Astrocyte (in vitro differentiated cells and primary cell): ENCODE measurements at regions not wholly inside any gene's neighbourhood (a gene's known extent, or its start where the extent isn't known, plus 50 kb on each side); places are given as distances from the start of the nearest gene placed in this dataset.

Experiments used
- DNase-seq: peaks from one replicate; pipeline ENCODE4 v3.0.0-alpha.2; 2010; ENCODE audit warnings: low read depth
- FAIRE-seq: peaks from 2 replicates; lab custom pipeline; 2011; peaks lifted over from hg19 to GRCh38; lab: Jason Lieb, UNC
- H2AFZ ChIP-seq: 2 replicates; pipeline ENCODE4 v1.6.0; 2012; ENCODE audit warnings: low read depth, low read length, inconsistent platforms
- H3K27ac ChIP-seq: 2 replicates; pipeline ENCODE4 v1.5.1; 2011; ENCODE audit warnings: low read depth, low read length, inconsistent platforms
- H3K27me3 ChIP-seq: 2 replicates; pipeline ENCODE4 v1.6.0; 2011; ENCODE audit warnings: low read length, inconsistent platforms; ENCODE audit not compliant: insufficient read depth
- H3K36me3 ChIP-seq: 2 replicates; pipeline ENCODE4 v1.5.1; 2011; ENCODE audit warnings: low read length, inconsistent platforms; ENCODE audit not compliant: insufficient read depth
- H3K4me1 ChIP-seq: 2 replicates; pipeline ENCODE4 v1.5.1; 2011; ENCODE audit warnings: low read length, inconsistent platforms; ENCODE audit not compliant: insufficient read depth
- H3K4me2 ChIP-seq: 2 replicates; pipeline ENCODE4 v1.6.0; 2012; ENCODE audit warnings: low read length, inconsistent platforms
- H3K4me3 ChIP-seq: 2 replicates; pipeline ENCODE4 v1.5.1; 2011; ENCODE audit warnings: low read depth, mild to moderate bottlenecking, low read length, inconsistent platforms; ENCODE audit not compliant: insufficient read depth
- H3K79me2 ChIP-seq: 2 replicates; pipeline ENCODE4 v1.6.0; 2012; ENCODE audit warnings: mild to moderate bottlenecking, low read length, inconsistent platforms; ENCODE audit not compliant: insufficient read depth
- H3K9ac ChIP-seq: 2 replicates; pipeline ENCODE4 v1.6.0; 2012; ENCODE audit warnings: mild to moderate bottlenecking, low read length, inconsistent platforms
- H3K9me3 ChIP-seq: 2 replicates; pipeline ENCODE4 v1.5.1; 2012; ENCODE audit warnings: low read depth, mild to moderate bottlenecking, low read length, inconsistent platforms; ENCODE audit not compliant: insufficient read depth
- H4K20me1 ChIP-seq: 2 replicates; pipeline ENCODE4 v1.6.0; 2012; ENCODE audit warnings: low read length, inconsistent platforms; ENCODE audit not compliant: insufficient read depth
- H3K27ac Mint-ChIP-seq: one replicate; pipeline ENCODE4 v1.8.0; 2021; ENCODE audit warnings: mild to moderate bottlenecking, mixed read lengths; ENCODE audit not compliant: unreplicated experiment
- H3K27me3 Mint-ChIP-seq: one replicate; pipeline ENCODE4 v1.8.0; 2021; ENCODE audit warnings: low read depth, mixed read lengths; ENCODE audit not compliant: unreplicated experiment
- H3K36me3 Mint-ChIP-seq: one replicate; pipeline ENCODE4 v1.8.0; 2021; ENCODE audit warnings: low read depth, mixed read lengths; ENCODE audit not compliant: unreplicated experiment
- H3K4me1 Mint-ChIP-seq: one replicate; pipeline ENCODE4 v1.8.0; 2021; ENCODE audit warnings: low read depth, mixed read lengths; ENCODE audit not compliant: unreplicated experiment
- H3K4me3 Mint-ChIP-seq: one replicate; pipeline ENCODE4 v1.8.0; 2021; ENCODE audit warnings: mild to moderate bottlenecking, moderate library complexity, mixed read lengths; ENCODE audit not compliant: unreplicated experiment
- H3K9me3 Mint-ChIP-seq: one replicate; pipeline ENCODE4 v1.8.0; 2021; ENCODE audit warnings: mild to moderate bottlenecking, mixed read lengths; ENCODE audit not compliant: unreplicated experiment
- EZH2 ChIP-seq: IDR thresholded peaks from 2 replicates; pipeline ENCODE4 v1.6.1; 2012; ENCODE audit warnings: mild to moderate bottlenecking, low read length, inconsistent platforms; ENCODE audit not compliant: insufficient read depth
- TF ChIP-seq, protein P1 (sequence below): IDR thresholded peaks from 2 replicates; pipeline ENCODE4 v1.5.1; 2011; ENCODE audit warnings: low read depth, mild to moderate bottlenecking, inconsistent platforms, low read length, moderate library complexity; ENCODE audit not compliant: insufficient read depth

DNA sequence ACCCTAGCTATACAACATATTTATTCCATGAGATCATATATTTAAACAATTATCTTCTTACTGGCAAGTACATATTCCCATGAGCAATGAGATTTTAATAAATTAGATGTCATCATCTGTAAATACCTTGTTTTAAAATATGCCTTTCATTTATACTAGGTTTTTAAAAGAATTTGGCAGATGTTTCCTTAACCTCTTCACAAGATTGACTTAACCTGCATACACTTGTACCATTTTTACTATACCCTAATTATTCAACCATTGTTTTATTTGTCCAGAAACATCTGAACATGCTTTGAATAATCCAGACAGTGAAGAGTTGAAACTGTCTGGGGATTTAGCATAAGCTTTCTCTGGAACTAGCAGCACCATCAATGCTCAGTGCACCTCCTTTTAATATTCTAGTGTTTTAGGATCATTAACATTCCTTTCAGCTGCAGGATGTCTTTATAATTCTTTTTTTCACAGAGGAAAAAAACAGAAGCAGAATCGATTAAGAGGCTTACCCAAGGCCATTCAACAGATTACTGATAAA is 188.0 kb upstream of the TENT5A start:
- no peak overlapping the region for H2AFZ ChIP-seq

DNA sequence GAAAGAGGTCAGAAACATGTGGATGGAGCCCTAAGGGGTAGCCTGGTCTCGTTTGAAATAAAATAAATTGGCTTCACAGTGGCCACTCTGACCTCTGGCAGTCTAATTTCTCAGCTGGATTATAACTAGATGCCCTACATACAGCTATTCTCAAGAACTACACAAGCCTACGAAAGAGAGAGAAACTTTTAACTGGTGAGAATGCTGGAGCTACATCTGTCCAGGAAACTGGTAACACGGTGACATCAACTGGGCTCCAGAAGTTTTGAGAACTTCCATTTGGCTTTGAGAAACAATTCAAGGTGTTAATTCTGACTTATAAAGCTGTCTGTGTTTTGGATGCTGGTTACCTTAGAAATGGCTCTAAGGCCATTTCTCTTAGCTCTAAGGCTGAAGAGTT is 187.3 kb upstream of the TENT5A start:
- no peaks in the 10 kb centered on the region for H4K20me1 ChIP-seq
- H3K27me3 ChIP-seq = no peaks in the 10 kb centered on the region
- H3K4me2 ChIP-seq = peak overlapping the region; percentile 56
- H3K9ac ChIP-seq = peak overlapping the region; percentile 60
- H3K36me3 ChIP-seq = no peaks in the 10 kb centered on the region
- no peaks in the 10 kb centered on the region for H3K9me3 ChIP-seq
- H3K79me2 ChIP-seq = no peaks in the 10 kb centered on the region
- no peak for FAIRE-seq
- peak overlapping the region; percentile 89 for H3K27ac ChIP-seq
- Mint-ChIP-seq H3K27me3 (no peaks in the 10 kb centered on the region), H3K36me3 (no peaks in the 10 kb centered on the region), H3K4me3 (no peak overlapping the region), H3K9me3 (no peaks in the 10 kb centered on the region), H3K4me1 (peaks cover 30% of the 10 kb centered on the region), H3K27ac (no peak overlapping the region)
- H3K4me3 ChIP-seq = no peak overlapping the region
- H2AFZ ChIP-seq = peak overlapping the region; percentile 12
- DNase-seq = peak; percentile 22
- TF ChIP-seq, protein P1, sequence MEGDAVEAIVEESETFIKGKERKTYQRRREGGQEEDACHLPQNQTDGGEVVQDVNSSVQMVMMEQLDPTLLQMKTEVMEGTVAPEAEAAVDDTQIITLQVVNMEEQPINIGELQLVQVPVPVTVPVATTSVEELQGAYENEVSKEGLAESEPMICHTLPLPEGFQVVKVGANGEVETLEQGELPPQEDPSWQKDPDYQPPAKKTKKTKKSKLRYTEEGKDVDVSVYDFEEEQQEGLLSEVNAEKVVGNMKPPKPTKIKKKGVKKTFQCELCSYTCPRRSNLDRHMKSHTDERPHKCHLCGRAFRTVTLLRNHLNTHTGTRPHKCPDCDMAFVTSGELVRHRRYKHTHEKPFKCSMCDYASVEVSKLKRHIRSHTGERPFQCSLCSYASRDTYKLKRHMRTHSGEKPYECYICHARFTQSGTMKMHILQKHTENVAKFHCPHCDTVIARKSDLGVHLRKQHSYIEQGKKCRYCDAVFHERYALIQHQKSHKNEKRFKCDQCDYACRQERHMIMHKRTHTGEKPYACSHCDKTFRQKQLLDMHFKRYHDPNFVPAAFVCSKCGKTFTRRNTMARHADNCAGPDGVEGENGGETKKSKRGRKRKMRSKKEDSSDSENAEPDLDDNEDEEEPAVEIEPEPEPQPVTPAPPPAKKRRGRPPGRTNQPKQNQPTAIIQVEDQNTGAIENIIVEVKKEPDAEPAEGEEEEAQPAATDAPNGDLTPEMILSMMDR = no peak
- TF ChIP-seq EZH2 = no peak
- peaks cover 35% of the 10 kb centered on the region for H3K4me1 ChIP-seq

More for the DNA sequence above, 188.0 kb upstream of the TENT5A start:
- Histone ChIP-seq H3K36me3 (no peaks in the 10 kb centered on the region), H3K4me2 (no peak overlapping the region), H3K9ac (no peak overlapping the region), H3K9me3 (no peaks in the 10 kb centered on the region), H3K79me2 (no peaks in the 10 kb centered on the region), H3K4me1 (peaks cover 35% of the 10 kb centered on the region), H3K27ac (peak overlapping the region; percentile 89), H4K20me1 (no peaks in the 10 kb centered on the region), H3K4me3 (no peak overlapping the region), H3K27me3 (no peaks in the 10 kb centered on the region)
- no peaks in the 10 kb centered on the region for H3K27me3 Mint-ChIP-seq
- H3K4me3 Mint-ChIP-seq = no peak overlapping the region
- FAIRE-seq (no peak), DNase-seq (peak; percentile 58)
- no peak overlapping the region for H3K27ac Mint-ChIP-seq
- TF ChIP-seq, protein P1 = no peak
- TF ChIP-seq EZH2 = no peak
- H3K4me1 Mint-ChIP-seq = peaks cover 30% of the 10 kb centered on the region
- H3K36me3 Mint-ChIP-seq = no peaks in the 10 kb centered on the region
- H3K9me3 Mint-ChIP-seq = no peaks in the 10 kb centered on the region

DNA sequence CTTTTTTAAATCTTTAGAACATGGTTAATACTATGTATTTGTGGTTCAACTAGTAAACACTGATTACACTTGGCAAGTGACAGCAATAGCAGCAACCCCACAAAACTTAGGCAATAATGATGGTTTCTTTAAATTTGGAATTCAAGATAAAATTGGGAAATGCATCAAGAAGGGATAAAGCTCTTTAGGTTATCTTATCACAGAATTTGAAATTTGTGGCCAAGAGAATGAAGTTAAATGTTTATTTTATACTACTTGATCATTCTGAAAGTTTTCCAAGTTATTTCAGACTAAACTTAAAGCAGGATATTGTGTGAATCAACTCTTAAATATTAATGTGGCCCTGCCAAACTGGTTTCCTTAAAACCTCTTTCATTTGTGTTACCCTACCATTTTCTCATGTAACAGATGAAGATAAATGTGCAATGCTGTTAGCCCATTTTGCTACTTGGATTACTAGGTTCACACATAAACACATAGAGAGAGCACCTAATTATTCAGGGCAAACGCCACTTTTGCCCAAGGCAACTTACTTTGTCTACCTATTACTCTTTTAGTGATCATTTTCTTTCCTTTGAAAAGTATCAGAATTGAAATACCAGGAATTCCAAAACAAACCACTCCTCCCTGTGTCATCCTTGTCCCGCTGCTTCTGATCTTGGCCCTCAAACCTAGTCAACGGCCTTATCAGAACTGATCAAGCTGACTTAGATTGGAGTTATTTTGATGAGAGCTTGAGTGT is 186.7 kb upstream of the TENT5A start:
- peak overlapping the region; percentile 60 for H3K9ac ChIP-seq
- peak overlapping the region; percentile 12 for H2AFZ ChIP-seq

More for the DNA sequence above, 186.7 kb upstream of the TENT5A start:
- Mint-ChIP-seq H3K27ac (peak overlapping the region; percentile 75), H3K27me3 (no peaks in the 10 kb centered on the region), H3K4me3 (no peak overlapping the region), H3K9me3 (no peaks in the 10 kb centered on the region), H3K36me3 (no peaks in the 10 kb centered on the region), H3K4me1 (peaks cover 30% of the 10 kb centered on the region)
- H3K79me2 ChIP-seq = no peaks in the 10 kb centered on the region
- no peaks in the 10 kb centered on the region for H3K27me3 ChIP-seq
- peak; percentile 45 for FAIRE-seq
- H3K4me1 ChIP-seq = peaks cover 35% of the 10 kb centered on the region
- no peak overlapping the region for H3K4me3 ChIP-seq
- peak overlapping the region; percentile 56 for H3K4me2 ChIP-seq
- TF ChIP-seq, protein P1 = no peak
- no peak for TF ChIP-seq EZH2
- no peaks in the 10 kb centered on the region for H4K20me1 ChIP-seq
- H3K36me3 ChIP-seq = no peaks in the 10 kb centered on the region
- no peaks in the 10 kb centered on the region for H3K9me3 ChIP-seq
- H3K27ac ChIP-seq = peak overlapping the region; percentile 89
- DNase-seq = peak; percentile 93
